IPS DF 19.7 (cell line): ENCODE measurements at regions not wholly inside any gene's neighbourhood (a gene's known extent, or its start where the extent isn't known, plus 50 kb on each side); places are given as distances from the start of the nearest gene placed in this dataset.
"Not testable (repeated sequence)": the region's sequence is repeated elsewhere in the genome, so short reads cannot be mapped to it uniquely, and the experiment has no call there.

Experiments used
- DNase-seq: peaks from one replicate; pipeline ENCODE4 v3.0.0-alpha.2; 2013; ENCODE audit warnings: low read depth, low spot score

GRCh38 chr2:180695586-180696401 is 284.6 kb upstream of the UBE2E3 start:
- no peak for DNase-seq

GRCh38 chr2:180694445-180695421 is 285.7 kb upstream of the UBE2E3 start:
- DNase-seq: no peak

GRCh38 chr2:180692322-180692721 is 288.1 kb upstream of the UBE2E3 start:
- DNase-seq: no peak

- DNase-seq: not testable (repeated sequence)
These were observed 288.6 kb upstream of the UBE2E3 start for GRCh38 chr2:180691855-180692223.

GRCh38 chr2:180691186-180691854 is 289.1 kb upstream of the UBE2E3 start:
- not testable (repeated sequence) for DNase-seq

GRCh38 chr2:180690611-180691010 is 289.8 kb upstream of the UBE2E3 start:
- no peak for DNase-seq

- DNase-seq: no peak
These were observed 297.5 kb upstream of the UBE2E3 start for GRCh38 chr2:180682871-180683270.

- DNase-seq: peak; percentile 38
These were observed 300.7 kb upstream of the UBE2E3 start for GRCh38 chr2:180679693-180680092.

- DNase-seq: no peak
These were observed 301.8 kb upstream of the UBE2E3 start for GRCh38 chr2:180678625-180678972.

- no peak for DNase-seq
These were observed 302.3 kb upstream of the UBE2E3 start for GRCh38 chr2:180677930-180678624.

- no peak for DNase-seq
These were observed 303.2 kb upstream of the UBE2E3 start for GRCh38 chr2:180677200-180677599.

- DNase-seq: no peak
These were observed 303.8 kb upstream of the UBE2E3 start for GRCh38 chr2:180676520-180677025.

GRCh38 chr2:180675170-180675569 is 305.2 kb upstream of the UBE2E3 start:
- no peak for DNase-seq

GRCh38 chr2:180672377-180672776 is 308.0 kb upstream of the UBE2E3 start:
- no peak for DNase-seq

- DNase-seq: no peak
These were observed 310.0 kb upstream of the UBE2E3 start for GRCh38 chr2:180670302-180671003.

- DNase-seq: no peak
These were observed 311.4 kb upstream of the UBE2E3 start for GRCh38 chr2:180669016-180669415.

- DNase-seq: no peak
These were observed 315.9 kb upstream of the UBE2E3 start for GRCh38 chr2:180664507-180664906.

GRCh38 chr2:180662941-180663471 is 317.4 kb upstream of the UBE2E3 start:
- no peak for DNase-seq

GRCh38 chr2:180662521-180662920 is 317.9 kb upstream of the UBE2E3 start:
- no peak for DNase-seq

GRCh38 chr2:180661686-180662030 is 318.7 kb upstream of the UBE2E3 start:
- no peak for DNase-seq
